ENCODE measurements at regions not wholly inside any gene's neighbourhood (a gene's known extent, or its start where the extent isn't known, plus 50 kb on each side); places are given as distances from the start of the nearest gene placed in this dataset.

- Histone ChIP-seq H3K9me2 (ENCODE audit: insufficient read depth) (no peaks in the 10 kb centered on the region), H3K4me2 (ENCODE audit: unreplicated experiment) (no peak overlapping the region), H3K27ac (no peak overlapping the region), H3F3A (ENCODE audit: insufficient read depth) (peaks cover 8% of the 10 kb centered on the region; the same call in 1 of the 2 replicates), H3K4me3 (0 out of 2 replicates have a peak overlapping the region, but pooled peaks have one; percentile 1), H2AFZ (peak overlapping the region; percentile 81), H3K9me3 (ENCODE audit: low read depth) (no peaks in the 10 kb centered on the region), H4K20me1 (ENCODE audit: insufficient read depth) (no peaks in the 10 kb centered on the region), H3K36me3 (ENCODE audit: low read depth) (no peaks in the 10 kb centered on the region), H3K79me2 (ENCODE audit: insufficient read depth) (no peaks in the 10 kb centered on the region), H3K4me1 (ENCODE audit: insufficient read depth) (peaks cover 24% of the 10 kb centered on the region; the same call in 1 of the 2 replicates), H3K27me3 (replicated peaks; ENCODE audit: insufficient read depth) (no peaks in the 10 kb centered on the region), H3K9ac (no peak overlapping the region)
- TF ChIP-seq EZH2 (IDR thresholded peaks at IDR 0.05; ENCODE audit: insufficient read depth, poor library complexity, severe bottlenecking) (no peak), EZH2phosphoT487 (IDR thresholded peaks at IDR 0.05; ENCODE audit: insufficient read depth, low read depth) (no peak)
- in situ Hi-C loops (cut with MboI) = no loop called here
- DNase-seq = no peak
- WGBS, 2 experiments (ENCODE audit: low coverage in 1 of 2, low lambda C conversion rate in 2 of 2, missing lambda C conversion rate in 2 of 2) = 59 to 60% methylated on average over 3 of the region's 3 CpGs
These were observed 730.9 kb upstream of the GJE1 start for GRCh38 chr6:141401851-141402250.

GRCh38 chr6:141401168-141401567 is 731.6 kb upstream of the GJE1 start:
- H3K9me3 ChIP-seq (ENCODE audit: low read depth) = no peaks in the 10 kb centered on the region
- peaks cover 8% of the 10 kb centered on the region; the same call in 1 of the 2 replicates for H3F3A ChIP-seq (ENCODE audit: insufficient read depth)
- H3K79me2 ChIP-seq (ENCODE audit: insufficient read depth) = no peaks in the 10 kb centered on the region
- DNase-seq = peak; percentile 12
- H3K9ac ChIP-seq = no peak overlapping the region
- no peaks in the 10 kb centered on the region for H3K27me3 ChIP-seq (replicated peaks; ENCODE audit: insufficient read depth)
- no peaks in the 10 kb centered on the region for H3K36me3 ChIP-seq (ENCODE audit: low read depth)
- 0 out of 2 replicates have a peak overlapping the region, but pooled peaks have one; percentile 1 for H3K4me3 ChIP-seq
- H3K9me2 ChIP-seq (ENCODE audit: insufficient read depth) = no peaks in the 10 kb centered on the region
- no peaks in the 10 kb centered on the region for H4K20me1 ChIP-seq (ENCODE audit: insufficient read depth)
- peak overlapping the region; percentile 81 for H2AFZ ChIP-seq
- in situ Hi-C loops (cut with MboI) = no loop called here
- TF ChIP-seq EZH2phosphoT487 (IDR thresholded peaks at IDR 0.05; ENCODE audit: insufficient read depth, low read depth) (no peak), EZH2 (IDR thresholded peaks at IDR 0.05; ENCODE audit: insufficient read depth, poor library complexity, severe bottlenecking) (no peak)
- H3K4me2 ChIP-seq (ENCODE audit: unreplicated experiment) = peak overlapping the region; percentile 46
- H3K4me1 ChIP-seq (ENCODE audit: insufficient read depth) = peaks cover 19% of the 10 kb centered on the region; the same call in 1 of the 2 replicates
- no peak overlapping the region for H3K27ac ChIP-seq
- 9 to 14% methylated on average over 4 of the region's 4 CpGs for WGBS, 2 experiments (ENCODE audit: low coverage in 1 of 2, low lambda C conversion rate in 2 of 2, missing lambda C conversion rate in 2 of 2)

DNA sequence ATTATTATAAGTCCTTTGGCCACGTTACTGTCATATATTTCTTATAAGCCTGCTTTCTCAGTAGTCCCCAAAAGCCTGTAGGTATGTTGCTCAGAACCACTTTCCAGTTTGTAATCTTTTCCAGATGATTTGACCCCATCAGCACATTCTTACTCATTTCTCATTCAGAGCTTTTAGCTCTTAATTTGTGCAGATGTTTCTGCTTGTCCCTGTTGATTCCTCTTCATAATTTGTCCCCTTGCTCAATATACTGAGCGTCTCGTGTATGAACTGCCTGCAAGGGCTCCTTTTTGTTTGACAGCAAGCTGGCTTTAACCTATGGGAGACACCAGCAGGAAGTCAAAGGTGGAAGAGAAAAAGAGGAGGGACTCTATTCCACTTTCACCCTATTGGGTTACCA is 733.8 kb upstream of the GJE1 start:
- H3K4me3 ChIP-seq = no peak overlapping the region
- H4K20me1 ChIP-seq (ENCODE audit: insufficient read depth) = no peaks in the 10 kb centered on the region
- in situ Hi-C loops (cut with MboI) = no loop called here
- WGBS, 2 experiments (ENCODE audit: low coverage in 1 of 2, low lambda C conversion rate in 2 of 2, missing lambda C conversion rate in 2 of 2) = 5 to 7% methylated on average over 3 of the region's 3 CpGs
- TF ChIP-seq EZH2 (IDR thresholded peaks at IDR 0.05; ENCODE audit: insufficient read depth, poor library complexity, severe bottlenecking) (no peak), EZH2phosphoT487 (IDR thresholded peaks at IDR 0.05; ENCODE audit: insufficient read depth, low read depth) (no peak)
- H3K4me2 ChIP-seq (ENCODE audit: unreplicated experiment) = peak overlapping the region; percentile 11
- no peaks in the 10 kb centered on the region for H3K9me3 ChIP-seq (ENCODE audit: low read depth)
- H3K79me2 ChIP-seq (ENCODE audit: insufficient read depth) = no peaks in the 10 kb centered on the region
- peak overlapping the region; percentile 59 for H2AFZ ChIP-seq
- DNase-seq = peak; percentile 26
- H3K36me3 ChIP-seq (ENCODE audit: low read depth) = no peaks in the 10 kb centered on the region
- peaks cover 8% of the 10 kb centered on the region; the same call in 1 of the 2 replicates for H3F3A ChIP-seq (ENCODE audit: insufficient read depth)
- H3K9me2 ChIP-seq (ENCODE audit: insufficient read depth) = no peaks in the 10 kb centered on the region
- H3K27me3 ChIP-seq (replicated peaks; ENCODE audit: insufficient read depth) = no peaks in the 10 kb centered on the region
- no peak overlapping the region for H3K9ac ChIP-seq
- H3K27ac ChIP-seq = no peak overlapping the region
- peaks cover 15% of the 10 kb centered on the region; the same call in 1 of the 2 replicates for H3K4me1 ChIP-seq (ENCODE audit: insufficient read depth)

GRCh38 chr6:141395443-141396008 is 737.2 kb upstream of the GJE1 start:
- in situ Hi-C loops (cut with MboI) = no loop called here
- DNase-seq = no peak
- TF ChIP-seq EZH2 (IDR thresholded peaks at IDR 0.05; ENCODE audit: insufficient read depth, poor library complexity, severe bottlenecking) (no peak), EZH2phosphoT487 (IDR thresholded peaks at IDR 0.05; ENCODE audit: insufficient read depth, low read depth) (no peak)
- Histone ChIP-seq H4K20me1 (ENCODE audit: insufficient read depth) (no peaks in the 10 kb centered on the region), H3K9ac (no peak overlapping the region), H3F3A (ENCODE audit: insufficient read depth) (peaks cover 8% of the 10 kb centered on the region; the same call in 1 of the 2 replicates), H3K4me3 (no peak overlapping the region), H3K4me2 (ENCODE audit: unreplicated experiment) (no peak overlapping the region), H3K27ac (no peak overlapping the region), H3K4me1 (ENCODE audit: insufficient read depth) (0 out of 2 replicates have a peak, but pooled peaks cover 9% of the 10 kb centered on the region), H3K27me3 (replicated peaks; ENCODE audit: insufficient read depth) (no peaks in the 10 kb centered on the region), H3K36me3 (ENCODE audit: low read depth) (no peaks in the 10 kb centered on the region), H3K79me2 (ENCODE audit: insufficient read depth) (no peaks in the 10 kb centered on the region), H3K9me2 (ENCODE audit: insufficient read depth) (no peaks in the 10 kb centered on the region), H2AFZ (no peak overlapping the region), H3K9me3 (ENCODE audit: low read depth) (no peaks in the 10 kb centered on the region)
- 99% methylated on average over 9 of the region's 9 CpGs for WGBS, 2 experiments (ENCODE audit: low coverage in 1 of 2, low lambda C conversion rate in 2 of 2, missing lambda C conversion rate in 2 of 2)

Measured in GM23248 (cell line).